BLaER1 treated with 17β-estradiol and CSF1 and Interleukin-3, amounts not matched to agents 10 nM and 100 nM (cell line): ENCODE measurements at regions not wholly inside any gene's neighbourhood (a gene's known extent, or its start where the extent isn't known, plus 50 kb on each side); places are given as distances from the start of the nearest gene placed in this dataset.

ENCODE experiments used
- H3K27ac ChIP-seq, 11 experiments: shearing (Covaris generic); formaldehyde crosslinking; 2 replicates each; pipeline ENCODE4 v1.8.1; 2022
- H3K27me3 ChIP-seq, 11 experiments: shearing (Covaris generic); formaldehyde crosslinking; 2 replicates each; pipeline ENCODE4 v1.8.1; 2022
- H3K36me3 ChIP-seq, 11 experiments: shearing (Covaris generic); formaldehyde crosslinking; 2 replicates each; pipeline ENCODE4 v1.8.1; 2022
- H3K4me1 ChIP-seq, 10 experiments: shearing (Covaris generic); formaldehyde crosslinking; 2 replicates each; pipeline ENCODE4 v1.8.1; 2022
- H3K4me2 ChIP-seq, 11 experiments: shearing (Covaris generic); formaldehyde crosslinking; 2 replicates each; pipeline ENCODE4 v1.8.1; 2022
- H3K4me3 ChIP-seq, 10 experiments: shearing (Covaris generic); formaldehyde crosslinking; 2 replicates each; pipeline ENCODE4 v1.8.1; 2022
- H3K9ac ChIP-seq, 11 experiments: shearing (Covaris generic); formaldehyde crosslinking; 2 replicates each; pipeline ENCODE4 v1.8.1; 2022
- H3K9me3 ChIP-seq, 11 experiments: shearing (Covaris generic); formaldehyde crosslinking; replicated peaks in 1 of 11; 2 replicates each; pipeline ENCODE4 v1.8.1; 2022
- H4K20me1 ChIP-seq, 11 experiments: shearing (Covaris generic); formaldehyde crosslinking; 2 replicates each; pipeline ENCODE4 v1.8.1; 2022
- Cebpa-rat ChIP-seq, 11 experiments: shearing (Covaris generic); IDR thresholded peaks; 2 replicates each; pipeline ENCODE4 v1.8.1; 2022

DNA sequence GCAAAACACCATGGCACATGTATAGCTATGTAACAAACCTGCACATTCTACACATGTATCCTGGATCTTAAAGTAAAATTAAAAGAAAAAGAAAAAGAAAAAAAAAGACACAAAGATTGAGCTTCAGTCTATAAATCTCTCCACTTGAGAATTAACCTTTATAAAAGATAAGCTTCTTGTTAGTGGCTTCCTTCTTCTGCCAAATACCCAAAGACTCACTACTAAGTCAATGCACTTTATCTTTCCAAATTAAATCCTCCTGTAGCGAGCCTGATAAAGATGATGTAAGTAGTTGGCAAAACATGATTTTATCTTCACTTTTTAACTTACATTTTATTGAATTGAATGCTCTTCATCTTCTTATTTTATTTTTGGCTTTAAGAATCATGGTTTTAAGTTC, 349.9 kb downstream of the TRIB2 start:
- Histone ChIP-seq H3K4me1 (no peaks in the 10 kb centered on the region), H3K9me3 (no peaks in the 10 kb centered on the region), H3K9ac (no peak overlapping the region), H3K36me3 (no peaks in the 10 kb centered on the region), H4K20me1 (no peaks in the 10 kb centered on the region), H3K4me3 (no peak overlapping the region), H3K4me2 (no peak overlapping the region), H3K27me3 (no peaks in the 10 kb centered on the region), H3K27ac (no peak overlapping the region)
- no peak for TF ChIP-seq Cebpa-rat (IDR thresholded peaks at IDR 0.05)

DNA sequence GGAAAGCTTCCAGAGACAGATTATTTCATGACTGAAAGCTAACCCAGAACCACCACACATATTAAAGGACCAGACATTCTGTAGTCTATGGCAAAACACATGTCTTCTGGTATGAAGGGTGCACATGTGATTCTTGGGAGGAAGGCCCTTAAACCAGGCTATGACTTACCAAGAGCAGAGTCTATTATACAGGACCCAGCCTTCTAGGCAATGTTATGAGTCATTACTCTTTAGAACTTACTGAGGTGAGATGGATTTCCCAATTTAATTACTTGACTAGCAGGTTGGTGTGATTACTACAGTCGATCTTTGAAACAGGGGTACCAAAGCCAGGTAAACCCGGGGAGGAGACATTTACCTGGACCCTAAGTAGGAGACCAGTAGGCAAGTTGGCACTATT, 350.8 kb downstream of the TRIB2 start:
- no peak for TF ChIP-seq Cebpa-rat (IDR thresholded peaks at IDR 0.05)
- H3K4me3 ChIP-seq = no peak overlapping the region
- no peak overlapping the region for H3K4me2 ChIP-seq
- no peaks in the 10 kb centered on the region for H4K20me1 ChIP-seq
- no peaks in the 10 kb centered on the region for H3K36me3 ChIP-seq
- no peak overlapping the region for H3K9ac ChIP-seq
- no peaks in the 10 kb centered on the region for H3K4me1 ChIP-seq
- no peaks in the 10 kb centered on the region for H3K27me3 ChIP-seq
- peaks cover 0 to 5% (median 0%) of the 10 kb centered on the region in 11 experiments; a peak in 1 of 22 replicates for H3K9me3 ChIP-seq
- no peak overlapping the region for H3K27ac ChIP-seq

DNA sequence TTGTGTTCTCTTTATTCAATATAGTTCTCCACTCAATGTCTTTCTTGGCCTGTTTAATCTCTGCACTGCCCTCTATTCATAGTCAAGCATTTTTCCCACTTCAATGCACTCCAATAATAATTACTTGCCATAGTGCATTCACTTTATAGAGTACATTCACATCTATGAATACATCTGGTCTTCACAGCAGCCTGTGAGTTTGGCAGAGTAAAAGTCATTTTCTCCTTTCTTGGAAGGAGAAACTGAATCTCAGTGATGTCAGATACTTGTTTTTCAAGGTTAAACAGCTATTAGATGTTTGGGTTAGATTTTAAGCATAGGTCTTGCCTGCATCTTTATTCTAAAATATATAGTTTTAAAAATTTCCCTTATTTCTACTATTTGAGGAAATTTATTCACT, 373.2 kb downstream of the TRIB2 start:
- no peak for TF ChIP-seq Cebpa-rat (IDR thresholded peaks at IDR 0.05)
- Histone ChIP-seq H3K27ac (no peak overlapping the region), H3K27me3 (no peaks in the 10 kb centered on the region), H4K20me1 (no peaks in the 10 kb centered on the region), H3K4me3 (no peak overlapping the region), H3K4me1 (no peaks in the 10 kb centered on the region), H3K4me2 (no peak overlapping the region), H3K9me3 (no peaks in the 10 kb centered on the region), H3K9ac (no peak overlapping the region), H3K36me3 (no peaks in the 10 kb centered on the region)

DNA sequence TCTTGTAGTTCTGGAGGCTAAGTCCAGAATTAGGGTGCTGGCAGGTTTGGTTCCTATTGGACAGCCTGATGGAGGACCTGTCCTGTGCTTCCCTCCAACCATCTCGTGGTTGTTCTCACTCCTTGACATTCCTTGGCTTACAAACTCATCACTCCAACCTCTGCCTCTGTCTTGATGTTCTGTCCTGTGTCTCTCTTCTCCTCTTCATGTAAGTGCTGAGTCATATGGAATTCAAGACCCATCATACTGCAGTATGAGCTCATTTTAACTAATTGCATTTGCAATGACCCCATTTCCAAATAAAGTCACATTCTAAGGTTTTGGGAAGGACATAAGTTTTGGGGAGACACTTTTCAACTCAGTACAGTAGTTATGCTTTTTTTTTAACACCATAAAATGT, 374.7 kb downstream of the TRIB2 start:
- TF ChIP-seq Cebpa-rat (IDR thresholded peaks at IDR 0.05) = no peak
- Histone ChIP-seq H3K27me3 (no peaks in the 10 kb centered on the region), H3K36me3 (no peaks in the 10 kb centered on the region), H3K4me1 (no peaks in the 10 kb centered on the region), H4K20me1 (no peaks in the 10 kb centered on the region), H3K4me3 (no peak overlapping the region), H3K9ac (no peak overlapping the region), H3K27ac (no peak overlapping the region), H3K4me2 (no peak overlapping the region), H3K9me3 (no peaks in the 10 kb centered on the region)

DNA sequence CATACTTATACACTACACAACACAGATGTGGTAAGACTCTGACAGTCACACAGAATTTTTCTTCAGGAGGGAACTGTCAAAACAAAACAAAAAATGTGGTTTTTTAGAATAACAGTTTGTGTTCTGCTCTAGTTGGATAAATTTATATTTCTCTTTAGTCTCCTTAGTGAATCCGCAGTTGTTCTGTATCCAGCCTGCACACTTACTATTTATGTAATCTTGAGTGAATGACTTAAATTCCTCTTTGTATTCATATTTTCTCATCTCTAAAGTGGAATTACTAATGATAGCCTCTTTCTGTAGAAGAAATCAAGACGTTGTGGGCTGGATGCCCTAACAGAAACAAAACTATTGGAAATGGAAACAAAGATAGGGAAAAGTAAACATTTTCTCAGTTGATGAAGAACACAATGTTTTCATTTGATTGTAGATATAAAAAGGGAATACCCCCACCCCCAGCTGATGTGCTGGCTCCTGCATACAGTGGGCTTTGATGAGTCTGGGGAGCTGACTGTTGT, 375.2 kb downstream of the TRIB2 start:
- Histone ChIP-seq H3K36me3 (no peaks in the 10 kb centered on the region), H3K4me1 (no peaks in the 10 kb centered on the region), H3K4me3 (no peak overlapping the region), H3K4me2 (no peak overlapping the region), H3K27ac (no peak overlapping the region), H3K9me3 (no peaks in the 10 kb centered on the region), H4K20me1 (no peaks in the 10 kb centered on the region), H3K27me3 (no peaks in the 10 kb centered on the region), H3K9ac (no peak overlapping the region)
- TF ChIP-seq Cebpa-rat (IDR thresholded peaks at IDR 0.05) = no peak

DNA sequence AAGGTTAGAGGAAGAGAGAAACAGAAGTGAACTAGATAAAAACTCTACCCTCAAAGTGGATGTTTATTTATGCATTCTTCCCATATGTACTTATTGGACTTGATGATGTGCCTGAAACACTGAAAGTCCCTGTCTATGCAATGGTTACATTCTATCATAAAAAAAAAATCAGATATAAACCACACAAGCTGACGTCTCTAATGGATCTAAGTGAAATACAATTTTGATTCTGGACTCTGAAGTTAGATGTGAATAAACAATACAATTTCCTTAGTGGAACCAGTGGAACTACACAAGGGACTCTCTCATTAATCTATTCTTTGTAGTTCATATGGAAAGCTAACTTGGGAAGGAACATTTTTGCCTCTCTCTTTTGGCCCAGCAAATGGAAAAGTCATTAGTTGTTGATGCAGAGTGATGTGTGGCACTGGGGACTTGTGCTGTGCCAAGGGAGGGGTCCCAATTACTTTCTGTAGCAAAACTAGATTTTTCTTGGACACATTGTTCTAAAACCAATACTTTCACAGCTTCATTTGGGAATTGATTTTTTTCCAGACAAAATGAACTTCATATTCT, 376.8 kb downstream of the TRIB2 start:
- Histone ChIP-seq H3K9ac (no peak overlapping the region), H3K9me3 (peaks cover under 1 to 2% (median 1%) of the 10 kb centered on the region in 11 experiments; a peak in 17 of 22 replicates), H3K4me1 (no peaks in the 10 kb centered on the region), H3K4me3 (no peak overlapping the region), H3K27ac (no peak overlapping the region), H3K36me3 (no peaks in the 10 kb centered on the region), H3K27me3 (no peaks in the 10 kb centered on the region), H3K4me2 (no peak overlapping the region), H4K20me1 (no peaks in the 10 kb centered on the region)
- no peak for TF ChIP-seq Cebpa-rat (IDR thresholded peaks at IDR 0.05)

DNA sequence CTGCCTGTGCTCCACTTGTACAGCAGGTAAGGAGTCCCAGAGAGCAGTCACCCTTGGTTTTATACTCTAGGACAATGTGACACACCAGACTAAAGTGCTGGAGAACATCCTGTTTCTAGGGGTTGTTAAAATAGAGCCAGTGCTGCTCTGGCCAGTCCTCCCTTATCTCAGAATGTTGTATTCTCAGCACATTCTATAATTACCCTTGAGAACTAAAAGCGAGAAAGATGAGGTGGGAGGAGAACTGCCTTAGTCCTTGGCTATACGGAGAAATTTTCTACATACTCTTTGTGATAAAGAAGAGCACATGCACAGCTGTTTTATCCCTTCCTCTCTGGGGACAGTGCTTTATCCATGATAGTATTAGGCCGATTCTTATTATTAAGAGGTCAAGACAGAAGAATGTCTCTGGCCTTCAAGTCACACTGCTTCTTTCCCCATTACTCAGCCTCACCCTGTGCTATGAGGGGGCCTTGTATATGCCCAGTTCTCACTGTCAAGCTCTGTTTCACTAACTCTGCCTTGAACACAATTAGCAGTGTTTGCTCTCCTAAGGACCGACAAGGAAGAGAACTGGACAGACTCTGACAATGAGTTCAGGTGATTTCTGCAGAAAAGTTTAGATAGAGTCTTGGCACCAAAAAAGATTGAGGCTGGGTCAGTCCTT, 385.8 kb downstream of the TRIB2 start:
- Histone ChIP-seq H3K4me2 (no peak overlapping the region), H4K20me1 (no peaks in the 10 kb centered on the region), H3K4me1 (no peaks in the 10 kb centered on the region; a peak in 1 of 20 replicates), H3K9me3 (peaks cover 14 to 24% (median 22%) of the 10 kb centered on the region in 11 experiments; a peak in 20 of 22 replicates), H3K36me3 (no peaks in the 10 kb centered on the region), H3K9ac (no peak overlapping the region), H3K27me3 (no peaks in the 10 kb centered on the region), H3K4me3 (no peak overlapping the region), H3K27ac (no peak overlapping the region)
- no peak for TF ChIP-seq Cebpa-rat (IDR thresholded peaks at IDR 0.05)

DNA sequence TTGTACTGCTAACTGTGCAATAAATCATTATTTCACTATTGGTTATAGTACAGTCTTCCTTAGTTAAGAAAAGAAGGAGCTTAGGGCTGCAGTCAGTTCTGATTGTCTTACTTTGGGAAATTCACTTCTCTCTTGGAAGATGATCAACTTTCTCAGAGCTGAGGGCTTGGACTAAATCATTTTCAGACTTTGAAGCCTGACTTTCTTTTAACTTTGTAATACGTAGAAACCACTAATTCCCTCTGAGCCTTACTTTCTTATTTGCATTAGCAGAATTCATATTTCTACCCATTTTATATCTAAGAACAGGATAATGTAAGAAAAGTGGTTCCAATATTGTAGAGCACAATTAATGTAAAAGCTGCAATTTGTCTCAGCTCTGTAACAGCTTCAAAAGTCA, 386.4 kb downstream of the TRIB2 start:
- Histone ChIP-seq H4K20me1 (no peaks in the 10 kb centered on the region), H3K9ac (no peak overlapping the region), H3K27me3 (no peaks in the 10 kb centered on the region), H3K36me3 (no peaks in the 10 kb centered on the region), H3K4me2 (no peak overlapping the region), H3K27ac (no peak overlapping the region), H3K4me3 (no peak overlapping the region), H3K9me3 (peaks cover 14 to 24% (median 22%) of the 10 kb centered on the region in 11 experiments; a peak in 20 of 22 replicates), H3K4me1 (no peaks in the 10 kb centered on the region; a peak in 1 of 20 replicates)
- no peak for TF ChIP-seq Cebpa-rat (IDR thresholded peaks at IDR 0.05)

DNA sequence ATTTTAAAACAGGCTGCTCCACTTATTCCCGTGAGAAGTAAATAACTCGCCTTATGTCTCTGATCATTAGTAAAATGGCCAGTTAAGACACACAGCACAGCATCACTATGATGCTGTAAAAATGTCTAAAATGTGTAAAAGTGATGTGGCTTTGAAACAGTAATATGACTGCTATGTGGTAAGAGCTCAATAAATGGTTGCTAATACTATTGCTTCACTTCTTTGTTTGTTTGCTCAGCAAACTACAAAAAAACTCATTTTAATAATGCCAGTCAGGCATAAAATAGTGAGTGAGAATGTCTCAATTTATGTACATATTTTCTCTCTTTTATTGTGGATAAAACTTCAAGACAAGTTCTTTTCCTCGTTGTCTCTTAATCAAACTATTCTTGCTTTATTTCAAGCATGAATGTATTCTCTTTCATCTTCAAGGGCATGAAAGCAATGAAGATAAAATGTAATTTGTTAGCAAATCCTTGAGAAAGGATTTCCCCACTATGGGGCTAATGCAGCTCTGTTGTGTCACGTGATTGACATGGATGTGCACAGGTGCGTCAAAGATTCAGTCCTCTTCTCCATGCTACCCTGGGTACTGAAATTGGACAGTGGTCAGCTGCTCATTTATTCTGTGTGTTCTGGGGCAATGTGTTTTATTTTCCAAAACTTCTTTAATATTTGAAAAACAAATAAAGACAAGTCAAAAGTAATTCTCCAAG, 387.2 kb downstream of the TRIB2 start:
- no peaks in the 10 kb centered on the region for H4K20me1 ChIP-seq
- H3K4me2 ChIP-seq = no peak overlapping the region
- no peaks in the 10 kb centered on the region for H3K36me3 ChIP-seq
- no peak overlapping the region for H3K9ac ChIP-seq
- H3K9me3 ChIP-seq = peaks cover 8 to 18% (median 17%) of the 10 kb centered on the region in 11 experiments; a peak in 20 of 22 replicates
- H3K4me1 ChIP-seq = no peaks in the 10 kb centered on the region; a peak in 1 of 20 replicates
- no peak for TF ChIP-seq Cebpa-rat (IDR thresholded peaks at IDR 0.05)
- H3K27ac ChIP-seq = no peak overlapping the region
- no peaks in the 10 kb centered on the region for H3K27me3 ChIP-seq
- H3K4me3 ChIP-seq = no peak overlapping the region
